ENCODE measurements at regions not wholly inside any gene's neighbourhood (a gene's known extent, or its start where the extent isn't known, plus 50 kb on each side); places are given as distances from the start of the nearest gene placed in this dataset.

DNA sequence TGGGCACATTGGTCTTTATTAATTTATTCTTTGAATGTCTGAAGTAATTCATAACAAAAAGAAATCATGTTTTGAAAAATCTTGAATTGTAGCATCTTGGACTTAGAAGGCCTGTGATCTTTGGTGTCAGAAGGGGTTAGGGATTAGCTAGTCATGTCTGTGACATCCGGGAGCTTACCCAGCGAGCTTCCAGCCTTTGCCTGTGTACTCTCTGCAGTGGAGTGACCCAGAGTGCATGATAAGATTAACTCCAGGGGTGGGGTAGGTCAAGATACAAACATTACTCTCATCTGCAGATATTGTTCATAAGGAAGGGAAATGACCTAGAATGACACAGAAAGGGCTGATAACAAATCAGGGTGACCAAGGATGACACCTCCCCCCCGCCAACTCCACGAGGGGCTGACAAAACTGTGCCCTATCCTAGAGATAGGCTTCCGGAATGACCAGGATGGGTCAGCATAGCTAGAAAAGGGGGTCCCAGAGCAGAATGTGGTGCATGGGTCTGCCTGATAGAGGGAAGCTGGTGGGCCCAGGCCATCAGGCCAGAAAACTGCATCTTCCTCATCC lies 56.6 kb upstream of the BLCAP start:
- WGBS, 2 donors = 61 to 74% methylated on average over 5 of the region's 5 CpGs
- no peak for DNase-seq
- no peak overlapping the region for H3K27ac ChIP-seq
- H3K4me3 ChIP-seq = no peak overlapping the region
- peaks cover 0 to 4% (median 0%) of the 10 kb centered on the region in 4 donors for H3K9me3 ChIP-seq
- intact Hi-C loops (cut with DNase I) = no loop called here
- no peak for TF ChIP-seq POLR2A (IDR thresholded peaks at IDR 0.05)
- no peak for TF ChIP-seq EP300 (IDR thresholded peaks at IDR 0.05)
- no peak for TF ChIP-seq POLR2AphosphoS5 (IDR thresholded peaks at IDR 0.05)
- TF ChIP-seq, protein P1, sequence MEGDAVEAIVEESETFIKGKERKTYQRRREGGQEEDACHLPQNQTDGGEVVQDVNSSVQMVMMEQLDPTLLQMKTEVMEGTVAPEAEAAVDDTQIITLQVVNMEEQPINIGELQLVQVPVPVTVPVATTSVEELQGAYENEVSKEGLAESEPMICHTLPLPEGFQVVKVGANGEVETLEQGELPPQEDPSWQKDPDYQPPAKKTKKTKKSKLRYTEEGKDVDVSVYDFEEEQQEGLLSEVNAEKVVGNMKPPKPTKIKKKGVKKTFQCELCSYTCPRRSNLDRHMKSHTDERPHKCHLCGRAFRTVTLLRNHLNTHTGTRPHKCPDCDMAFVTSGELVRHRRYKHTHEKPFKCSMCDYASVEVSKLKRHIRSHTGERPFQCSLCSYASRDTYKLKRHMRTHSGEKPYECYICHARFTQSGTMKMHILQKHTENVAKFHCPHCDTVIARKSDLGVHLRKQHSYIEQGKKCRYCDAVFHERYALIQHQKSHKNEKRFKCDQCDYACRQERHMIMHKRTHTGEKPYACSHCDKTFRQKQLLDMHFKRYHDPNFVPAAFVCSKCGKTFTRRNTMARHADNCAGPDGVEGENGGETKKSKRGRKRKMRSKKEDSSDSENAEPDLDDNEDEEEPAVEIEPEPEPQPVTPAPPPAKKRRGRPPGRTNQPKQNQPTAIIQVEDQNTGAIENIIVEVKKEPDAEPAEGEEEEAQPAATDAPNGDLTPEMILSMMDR (IDR thresholded peaks at IDR 0.05) = no peak
- H3K4me1 ChIP-seq = no peaks in the 10 kb centered on the region
- no peaks in the 10 kb centered on the region for H3K36me3 ChIP-seq
- H3K27me3 ChIP-seq = peaks cover 0 to 29% (median 0%) of the 10 kb centered on the region in 3 donors

DNA sequence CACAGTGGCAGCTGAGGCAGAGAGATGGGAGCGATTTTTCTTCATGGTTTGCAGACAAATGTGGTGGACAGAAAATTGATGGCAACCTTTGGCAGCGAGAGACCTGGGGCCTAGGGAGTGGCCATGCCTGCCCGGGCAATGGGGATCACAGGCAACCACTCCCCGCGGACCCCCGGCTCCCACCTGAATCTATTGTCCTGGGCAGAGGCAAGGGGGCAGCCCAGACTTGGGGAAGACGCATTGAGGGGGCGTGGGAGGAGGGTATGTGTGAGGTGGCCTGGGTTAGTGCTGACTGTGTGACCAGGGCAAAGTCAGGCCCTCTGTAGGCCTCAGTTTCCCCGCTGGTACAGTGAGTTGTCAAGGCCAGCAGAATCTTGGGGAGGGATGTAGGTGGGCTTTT lies 53.6 kb upstream of the BLCAP start:
- Histone ChIP-seq H3K4me3 (no peak overlapping the region), H3K27me3 (peaks cover 0 to 33% (median 0%) of the 10 kb centered on the region in 3 donors), H3K36me3 (no peaks in the 10 kb centered on the region), H3K4me1 (no peaks in the 10 kb centered on the region), H3K27ac (no peak overlapping the region), H3K9me3 (peaks cover 0 to 4% (median 0%) of the 10 kb centered on the region in 4 donors)
- WGBS, 2 donors = 86% methylated on average over 9 of the region's 9 CpGs
- intact Hi-C loops (cut with DNase I) = no loop called here
- no peak for TF ChIP-seq EP300 (IDR thresholded peaks at IDR 0.05)
- TF ChIP-seq, protein P1 (IDR thresholded peaks at IDR 0.05) = no peak
- TF ChIP-seq POLR2A (IDR thresholded peaks at IDR 0.05) = no peak
- TF ChIP-seq POLR2AphosphoS5 (IDR thresholded peaks at IDR 0.05) = no peak
- DNase-seq = no peak

DNA sequence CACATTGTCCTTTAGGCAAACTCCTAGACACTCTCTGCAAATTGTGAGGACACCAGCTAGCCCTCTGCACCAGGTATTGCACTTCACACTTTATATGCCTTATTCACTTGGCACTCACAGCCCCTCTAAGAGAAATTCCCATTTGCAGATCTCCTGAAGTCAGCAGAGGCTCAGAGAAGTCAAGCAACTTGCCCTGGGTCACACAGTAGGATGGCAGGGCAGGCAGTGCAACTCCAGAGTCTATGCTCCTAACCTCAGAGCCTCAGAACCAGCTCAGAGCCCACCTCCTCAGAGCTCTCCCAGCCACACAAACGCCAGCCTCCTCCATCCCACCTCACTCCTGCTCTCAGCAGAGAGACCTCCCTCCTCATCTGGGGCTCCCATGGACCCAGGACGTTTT lies 52.4 kb upstream of the BLCAP start:
- H3K4me1 ChIP-seq = no peaks in the 10 kb centered on the region
- intact Hi-C loops (cut with DNase I) = no loop called here
- H3K27me3 ChIP-seq = peaks cover 0 to 31% (median 0%) of the 10 kb centered on the region in 3 donors
- H3K4me3 ChIP-seq = no peak overlapping the region
- DNase-seq = no peak
- WGBS, 2 donors = 9 to 19% methylated on average over 2 of the region's 2 CpGs
- H3K36me3 ChIP-seq = no peaks in the 10 kb centered on the region
- no peaks in the 10 kb centered on the region for H3K9me3 ChIP-seq
- TF ChIP-seq POLR2AphosphoS5 (IDR thresholded peaks at IDR 0.05) = no peak
- no peak overlapping the region for H3K27ac ChIP-seq

DNA sequence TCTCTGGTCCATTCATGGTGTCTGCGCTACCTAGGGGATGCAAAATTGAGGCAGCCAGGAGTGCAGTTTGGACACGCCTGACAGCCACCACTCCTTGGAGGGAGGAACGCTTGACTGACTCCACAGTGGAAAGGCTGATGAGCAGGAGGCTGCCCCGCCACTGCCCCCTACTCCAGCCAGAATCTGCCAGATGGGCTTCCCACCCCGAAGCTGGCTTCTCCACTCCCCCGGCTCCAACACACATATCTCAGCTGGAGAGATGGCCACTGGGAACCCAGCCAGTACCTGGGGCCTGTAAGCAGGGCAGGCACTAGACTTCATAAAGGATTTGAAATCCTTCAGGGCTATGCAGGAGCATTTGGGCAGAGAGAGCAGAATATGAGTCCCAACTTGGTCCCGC lies 51.4 kb upstream of the BLCAP start:
- DNase-seq = no peak
- Histone ChIP-seq H3K27me3 (peaks cover 0 to 25% (median 0%) of the 10 kb centered on the region in 3 donors), H3K4me1 (no peaks in the 10 kb centered on the region), H3K4me3 (no peak overlapping the region), H3K9me3 (no peaks in the 10 kb centered on the region), H3K27ac (no peak overlapping the region), H3K36me3 (no peaks in the 10 kb centered on the region)
- intact Hi-C loops (cut with DNase I) = no loop called here
- 83 to 86% methylated on average over 7 of the region's 7 CpGs for WGBS, 2 donors
- TF ChIP-seq POLR2AphosphoS5 (IDR thresholded peaks at IDR 0.05) = no peak
- no peak for TF ChIP-seq EP300 (IDR thresholded peaks at IDR 0.05)
- TF ChIP-seq, protein P1 (IDR thresholded peaks at IDR 0.05) = no peak
- TF ChIP-seq POLR2A (IDR thresholded peaks at IDR 0.05) = no peak

DNA sequence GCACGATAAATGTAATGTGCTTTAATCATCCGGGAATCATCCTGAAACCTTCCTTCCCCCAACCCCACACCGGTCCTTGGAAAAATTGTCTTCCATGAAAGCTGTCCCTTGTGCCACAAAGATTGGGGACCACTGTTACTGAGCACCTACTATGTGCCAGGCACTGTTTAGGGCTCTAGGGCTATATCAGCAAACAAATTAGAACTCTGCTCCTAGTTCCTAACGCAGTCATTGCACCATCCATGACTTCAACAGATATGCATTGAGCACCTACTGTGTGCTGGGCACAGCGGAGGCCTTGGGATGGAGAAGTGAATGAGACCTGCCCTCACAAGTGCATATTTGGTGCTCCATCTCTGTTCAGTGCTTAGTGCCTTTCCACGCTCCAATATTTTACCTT lies 50.3 kb upstream of the BLCAP start:
- Histone ChIP-seq H3K9me3 (no peaks in the 10 kb centered on the region), H3K4me3 (no peak overlapping the region), H3K27ac (no peak overlapping the region), H3K36me3 (no peaks in the 10 kb centered on the region), H3K4me1 (no peaks in the 10 kb centered on the region), H3K27me3 (peaks cover 0 to 30% (median 0%) of the 10 kb centered on the region in 3 donors)
- TF ChIP-seq POLR2A (IDR thresholded peaks at IDR 0.05) = no peak
- TF ChIP-seq, protein P1 (IDR thresholded peaks at IDR 0.05) = no peak
- no peak for TF ChIP-seq EP300 (IDR thresholded peaks at IDR 0.05)
- TF ChIP-seq POLR2AphosphoS5 (IDR thresholded peaks at IDR 0.05) = no peak
- WGBS, 2 donors = 78 to 84% methylated on average over 6 of the region's 6 CpGs
- no peak for DNase-seq
- intact Hi-C loops (cut with DNase I) = no loop called here
